GM21526 (cell line): ENCODE measurements at regions not wholly inside any gene's neighbourhood (a gene's known extent, or its start where the extent isn't known, plus 50 kb on each side); places are given as distances from the start of the nearest gene placed in this dataset.
A peak's percentile ranks its signal among the peaks of the same experiment; 100 is the strongest.
"Not testable (repeated sequence)": the region's sequence is repeated elsewhere in the genome, so short reads cannot be mapped to it uniquely, and the experiment has no call there.

Source experiments
- ATAC-seq: cut with Tn5 transposase; IDR thresholded peaks from one replicate; pipeline ENCODE4 v1.9.1; 2021; ENCODE audit warnings: moderate library complexity; ENCODE audit not compliant: unreplicated experiment, low FRiP score

GRCh38 chr3:153874348-153874747 lies 246.8 kb upstream of the ARHGEF26 start:
- not testable (repeated sequence) for ATAC-seq

DNA sequence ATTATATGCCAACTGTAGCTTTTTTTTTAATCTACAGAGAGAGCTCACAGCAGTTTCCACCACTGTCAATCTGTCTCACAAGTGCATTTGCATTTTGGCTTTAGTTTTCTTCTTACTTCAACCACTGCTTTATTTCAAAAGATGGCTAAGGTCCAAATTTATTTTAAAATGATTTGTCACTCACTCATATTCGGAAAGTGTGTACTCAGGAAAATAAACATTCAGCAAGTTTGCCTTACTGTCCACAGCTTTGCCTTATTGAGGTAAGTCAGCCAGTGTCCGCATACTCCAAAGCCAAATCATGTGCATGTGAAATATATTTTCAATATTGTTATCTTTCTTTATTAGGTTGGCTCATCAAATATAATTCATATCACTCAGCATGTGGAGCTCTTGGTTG lies 240.7 kb upstream of the ARHGEF26 start:
- ATAC-seq = no peak

GRCh38 chr3:153881201-153881600 lies 240.0 kb upstream of the ARHGEF26 start:
- ATAC-seq = no peak

- ATAC-seq = no peak
These were observed 235.8 kb upstream of the ARHGEF26 start for GRCh38 chr3:153885359-153885758.

DNA sequence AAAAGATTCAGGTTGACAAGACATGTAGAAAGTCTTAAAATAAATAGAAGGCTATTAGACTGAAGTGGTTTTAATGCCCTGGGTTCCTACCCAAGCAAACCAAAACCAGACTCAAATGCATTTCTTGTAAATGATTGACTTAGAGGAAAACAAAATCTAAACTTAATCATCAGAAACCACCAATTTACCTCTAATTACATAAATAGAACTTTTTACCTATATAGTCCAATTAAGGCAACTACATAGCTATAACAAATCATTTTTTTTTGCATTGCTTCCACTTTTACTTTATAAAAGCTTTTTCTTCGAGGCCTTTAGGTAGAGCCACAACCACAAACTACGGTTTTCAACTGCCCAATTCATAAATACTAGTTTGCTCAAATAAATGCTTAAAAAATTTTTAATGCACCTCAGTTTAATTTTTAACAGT lies 231.3 kb upstream of the ARHGEF26 start:
- no peak for ATAC-seq

- no peak for ATAC-seq
These were observed 229.1 kb upstream of the ARHGEF26 start for GRCh38 chr3:153892126-153892525.

- ATAC-seq = no peak
These were observed 226.3 kb upstream of the ARHGEF26 start for GRCh38 chr3:153894857-153895256.

GRCh38 chr3:153896197-153896596 lies 225.0 kb upstream of the ARHGEF26 start:
- no peak for ATAC-seq

DNA sequence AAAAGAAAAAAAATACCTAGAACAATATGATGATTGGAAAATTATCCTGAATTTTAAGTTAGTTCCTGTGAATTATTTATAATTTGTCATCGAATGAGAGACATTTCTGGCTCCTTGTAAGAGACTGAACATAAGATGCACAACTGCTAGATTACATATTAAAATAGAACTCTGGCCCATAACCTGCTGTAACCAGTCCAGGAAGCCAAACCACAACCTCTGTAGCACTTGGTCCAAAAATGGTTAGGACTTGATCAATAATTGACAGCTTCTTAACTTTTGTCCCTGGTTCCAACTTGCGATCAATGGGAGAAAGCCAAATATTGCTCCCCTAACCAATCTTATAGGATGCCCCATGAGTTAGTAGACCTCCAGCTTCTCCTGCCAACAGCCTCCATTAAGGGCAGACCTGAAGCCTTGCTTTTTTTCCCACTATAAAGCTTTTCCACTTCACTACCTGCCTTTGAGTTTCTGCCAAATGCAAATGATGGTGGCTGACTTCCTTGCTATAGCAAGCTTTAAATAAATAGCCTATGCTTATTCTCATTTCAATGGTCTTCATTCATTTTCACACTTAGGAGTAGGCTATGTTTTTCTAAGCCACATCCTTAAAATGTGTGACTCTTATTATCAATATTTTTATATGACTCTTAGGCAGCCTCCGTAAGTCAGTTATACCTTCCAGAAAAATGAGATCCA lies 224.0 kb upstream of the ARHGEF26 start:
- peak; percentile 56 for ATAC-seq

- ATAC-seq = peak; percentile 87
These were observed 223.3 kb upstream of the ARHGEF26 start for GRCh38 chr3:153897842-153898241.

DNA sequence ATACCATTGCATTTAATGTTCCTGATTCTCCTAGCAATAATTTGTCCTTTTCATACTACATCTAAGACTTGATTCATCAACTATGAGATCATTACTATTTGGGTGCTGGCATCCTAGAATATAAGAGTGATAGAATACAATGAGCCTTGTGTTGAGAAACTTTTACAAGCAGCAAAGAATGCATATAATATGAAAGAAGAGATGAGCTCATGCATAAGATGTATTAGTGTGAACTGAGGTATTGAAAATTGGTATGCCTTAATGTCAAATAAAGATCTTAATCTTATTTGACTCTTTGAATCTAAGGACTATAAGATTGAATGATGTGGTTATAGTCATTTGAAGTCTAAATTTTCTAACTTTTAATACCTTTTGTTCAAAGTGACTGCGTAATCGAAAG lies 220.0 kb upstream of the ARHGEF26 start:
- ATAC-seq = no peak

GRCh38 chr3:153901991-153902390 lies 219.2 kb upstream of the ARHGEF26 start:
- ATAC-seq = no peak

DNA sequence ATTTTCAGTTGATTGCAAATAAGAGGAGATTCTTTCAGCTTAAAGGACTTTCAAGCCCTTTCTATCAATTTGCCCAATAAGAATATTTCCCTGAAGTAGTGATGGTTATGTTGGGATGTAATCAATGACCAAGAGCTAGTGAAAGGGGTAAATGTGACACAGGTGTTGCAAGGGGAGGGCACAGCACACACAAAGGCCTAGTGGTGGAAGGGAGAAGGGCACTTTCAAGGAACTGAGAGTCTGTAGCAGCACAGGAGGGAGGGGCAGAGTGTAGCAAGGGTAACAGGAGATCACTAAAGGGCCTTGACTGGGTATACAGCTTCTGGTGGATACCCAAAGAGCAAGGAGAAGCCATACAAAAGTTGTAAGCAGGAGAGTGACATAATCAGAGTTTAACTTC lies 217.8 kb upstream of the ARHGEF26 start:
- ATAC-seq = peak; percentile 85

DNA sequence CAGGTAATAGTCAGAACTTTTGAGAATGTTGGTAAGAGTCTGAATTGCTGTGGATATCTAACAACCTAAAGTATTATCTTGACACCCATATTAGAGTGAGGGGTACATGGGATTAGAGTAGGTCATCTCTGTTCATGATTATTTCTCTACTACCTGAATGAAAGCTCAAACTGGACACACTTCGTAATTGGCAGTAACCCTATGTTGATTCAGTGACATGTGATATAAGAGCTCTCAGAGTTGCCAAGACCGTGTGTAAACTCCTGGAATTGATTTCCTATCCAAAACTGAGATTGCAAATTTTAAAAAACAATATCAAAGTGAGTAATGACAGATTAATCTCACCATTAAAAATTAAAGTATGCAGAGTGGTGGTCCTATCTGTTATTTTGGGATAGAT lies 214.8 kb upstream of the ARHGEF26 start:
- no peak for ATAC-seq

- no peak for ATAC-seq
These were observed 210.8 kb upstream of the ARHGEF26 start for GRCh38 chr3:153910387-153910786.

DNA sequence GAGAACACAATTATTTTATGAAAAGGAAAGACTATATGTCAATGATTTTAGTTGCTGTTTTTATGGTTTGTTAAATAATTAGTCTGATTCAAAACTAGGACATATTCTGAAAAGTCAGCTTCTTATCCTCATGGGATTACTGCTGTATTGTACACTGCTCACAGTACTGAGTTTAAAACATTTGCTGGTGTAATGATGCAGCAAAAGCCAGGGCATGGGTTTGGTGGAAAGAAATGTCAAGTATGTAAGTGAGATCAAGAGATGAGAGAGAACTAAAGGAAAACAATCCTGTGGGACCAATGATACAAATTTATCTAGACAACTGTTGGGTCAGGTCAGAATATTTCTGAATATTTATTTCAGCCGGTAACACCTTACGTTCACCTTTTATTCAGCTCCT lies 210.1 kb upstream of the ARHGEF26 start:
- ATAC-seq = no peak

- ATAC-seq = no peak
These were observed 201.4 kb upstream of the ARHGEF26 start for GRCh38 chr3:153919773-153920172.

DNA sequence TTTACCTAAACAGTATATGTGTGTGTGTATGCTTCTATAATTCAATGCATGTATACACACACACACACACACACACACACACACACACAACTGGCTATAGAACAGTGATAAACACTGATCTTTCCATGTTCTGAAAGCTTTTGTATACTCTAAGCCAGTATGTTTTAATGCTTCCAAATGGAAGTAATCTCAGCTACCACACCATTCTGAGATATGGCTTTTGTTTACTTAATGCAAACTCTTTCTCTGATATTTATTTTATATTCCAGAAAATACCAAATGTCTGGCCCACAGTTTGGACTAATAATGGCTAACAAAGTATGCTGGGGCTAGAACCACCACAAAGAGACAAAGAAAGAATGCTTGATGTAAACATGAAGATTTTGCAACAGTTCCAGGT lies 199.4 kb upstream of the ARHGEF26 start:
- no peak for ATAC-seq

- no peak for ATAC-seq
These were observed 195.2 kb upstream of the ARHGEF26 start for GRCh38 chr3:153925841-153926514.

GRCh38 chr3:153927107-153927506 lies 194.1 kb upstream of the ARHGEF26 start:
- no peak for ATAC-seq

DNA sequence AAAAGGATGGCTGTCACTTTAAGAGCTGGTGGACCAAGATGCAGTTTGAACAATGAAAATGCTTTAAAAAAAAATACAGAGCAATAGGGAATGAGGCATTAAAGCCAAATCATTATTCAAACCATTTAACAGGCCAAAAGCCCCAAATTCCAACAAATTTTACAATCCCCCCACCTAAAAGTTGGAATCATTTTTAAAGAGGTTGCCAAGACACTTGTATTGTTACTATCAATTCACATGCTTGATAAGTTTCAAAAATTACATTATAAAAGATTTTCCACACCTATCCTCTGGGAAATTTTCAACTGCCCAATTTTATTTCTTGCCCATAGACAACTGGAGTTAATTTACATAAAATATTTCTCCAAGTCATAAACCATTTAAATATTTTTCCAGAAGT lies 192.3 kb upstream of the ARHGEF26 start:
- ATAC-seq = no peak

- not testable (repeated sequence) for ATAC-seq
These were observed 187.7 kb upstream of the ARHGEF26 start for GRCh38 chr3:153933481-153933880.
